GM18909 (cell line): ENCODE measurements at regions not wholly inside any gene's neighbourhood (a gene's known extent, or its start where the extent isn't known, plus 50 kb on each side); places are given as distances from the start of the nearest gene placed in this dataset.
"Not testable (repeated sequence)": the region's sequence is repeated elsewhere in the genome, so short reads cannot be mapped to it uniquely, and the experiment has no call there.

Experiments used
- ATAC-seq: cut with Tn5 transposase; IDR thresholded peaks from one replicate; pipeline ENCODE4 v1.9.1; 2021; ENCODE audit warnings: mild to moderate bottlenecking; ENCODE audit not compliant: unreplicated experiment, poor library complexity

GRCh38 chr1:221234791-221235190 lies 355.5 kb downstream of the HLX start:
- ATAC-seq: no peak

DNA sequence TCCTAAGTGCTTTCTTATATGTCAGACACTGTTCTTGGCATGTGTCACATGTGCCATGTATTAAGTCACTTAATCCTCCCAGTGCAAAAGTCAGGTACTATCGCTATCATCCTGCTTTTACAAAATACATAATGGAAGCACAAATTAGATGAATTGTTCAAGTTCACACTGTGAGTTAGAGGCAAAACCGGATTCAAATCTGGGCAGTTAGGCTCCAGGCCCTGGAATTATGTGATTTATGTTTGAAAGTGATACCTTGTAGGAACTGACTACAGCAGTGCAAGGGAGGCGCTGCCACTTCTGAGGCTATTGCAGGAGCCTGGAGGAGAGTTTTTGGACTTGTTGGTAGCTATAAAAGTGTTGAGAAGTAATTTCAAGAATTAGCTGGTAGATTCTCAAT lies 358.3 kb downstream of the HLX start:
- ATAC-seq: no peak

DNA sequence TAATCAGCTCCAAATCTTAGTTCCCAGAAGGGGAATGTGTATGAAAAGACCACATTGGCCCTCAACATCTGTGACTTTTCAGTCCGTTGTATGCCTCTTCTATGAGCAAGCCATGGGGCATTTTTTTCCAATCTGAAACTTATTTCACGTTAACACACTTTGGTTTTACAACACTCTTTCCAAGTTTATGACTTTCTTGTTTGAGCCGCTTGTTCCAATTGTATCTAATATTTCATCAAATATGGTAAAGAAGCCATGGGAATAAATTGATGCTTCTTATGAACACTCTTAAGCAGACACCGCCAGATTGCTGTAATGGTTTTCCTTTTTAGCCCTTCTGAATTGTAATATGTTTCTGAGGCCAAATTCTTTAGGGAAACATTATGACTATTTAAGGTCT lies 359.9 kb downstream of the HLX start:
- ATAC-seq: no peak

- no peak for ATAC-seq
These were observed 360.5 kb downstream of the HLX start for GRCh38 chr1:221239792-221240191.

GRCh38 chr1:221240690-221241089 lies 361.4 kb downstream of the HLX start:
- no peak for ATAC-seq

DNA sequence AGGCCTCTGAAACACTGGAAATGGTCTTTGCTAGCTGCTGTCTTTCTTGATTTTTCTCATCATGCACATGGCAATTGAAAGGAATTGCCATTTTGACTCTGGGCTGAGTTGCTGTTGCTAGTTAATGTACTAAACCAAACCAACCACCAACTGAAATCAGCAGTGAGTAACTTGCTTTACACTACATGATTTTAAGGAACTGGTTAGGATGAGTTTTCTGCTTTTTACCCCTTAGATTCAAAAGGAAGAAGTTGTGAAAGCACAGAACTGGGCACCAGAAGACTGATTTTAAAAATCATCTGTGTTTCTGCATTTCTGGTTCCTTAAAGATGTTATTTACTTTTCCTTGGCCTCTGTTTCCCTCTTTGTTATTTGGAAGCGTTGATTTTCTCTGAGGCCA lies 361.9 kb downstream of the HLX start:
- no peak for ATAC-seq

DNA sequence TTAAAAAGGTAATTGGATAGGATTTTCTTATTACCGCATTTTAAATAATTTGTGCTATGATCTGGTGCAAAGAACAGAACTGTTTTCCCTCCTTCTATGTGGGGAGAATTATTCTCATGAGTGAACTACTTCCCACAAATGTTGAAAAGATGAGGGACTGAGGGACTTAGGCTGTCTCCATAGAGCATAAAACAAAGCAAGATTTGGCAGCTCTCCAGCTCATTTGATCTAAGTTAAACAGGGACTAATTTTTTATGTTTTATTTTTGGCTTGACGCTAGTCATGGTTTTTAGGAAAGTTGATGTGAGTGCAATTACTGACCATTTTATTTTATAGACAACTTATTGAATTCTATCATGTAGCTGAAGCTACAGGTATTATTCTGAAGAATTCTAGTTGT lies 362.3 kb downstream of the HLX start:
- no peak for ATAC-seq

DNA sequence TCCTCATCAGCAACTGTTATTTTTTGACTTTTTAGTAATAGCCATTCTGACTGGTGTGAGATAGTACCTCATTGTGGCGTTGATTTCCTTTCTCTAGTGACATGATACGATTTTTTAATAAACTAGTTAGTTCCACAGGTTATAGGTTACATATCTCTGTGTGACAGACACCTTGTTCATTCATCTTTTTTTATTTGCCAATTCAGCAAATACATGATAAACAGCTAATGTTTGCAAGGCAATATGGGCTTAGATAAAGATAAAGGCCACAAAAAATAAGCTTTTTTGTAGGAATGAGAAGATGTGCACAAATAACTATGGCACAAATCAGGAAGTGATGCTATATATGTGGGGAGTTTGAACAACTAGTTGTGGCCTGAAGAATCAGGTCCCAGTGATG lies 366.8 kb downstream of the HLX start:
- ATAC-seq: no peak

DNA sequence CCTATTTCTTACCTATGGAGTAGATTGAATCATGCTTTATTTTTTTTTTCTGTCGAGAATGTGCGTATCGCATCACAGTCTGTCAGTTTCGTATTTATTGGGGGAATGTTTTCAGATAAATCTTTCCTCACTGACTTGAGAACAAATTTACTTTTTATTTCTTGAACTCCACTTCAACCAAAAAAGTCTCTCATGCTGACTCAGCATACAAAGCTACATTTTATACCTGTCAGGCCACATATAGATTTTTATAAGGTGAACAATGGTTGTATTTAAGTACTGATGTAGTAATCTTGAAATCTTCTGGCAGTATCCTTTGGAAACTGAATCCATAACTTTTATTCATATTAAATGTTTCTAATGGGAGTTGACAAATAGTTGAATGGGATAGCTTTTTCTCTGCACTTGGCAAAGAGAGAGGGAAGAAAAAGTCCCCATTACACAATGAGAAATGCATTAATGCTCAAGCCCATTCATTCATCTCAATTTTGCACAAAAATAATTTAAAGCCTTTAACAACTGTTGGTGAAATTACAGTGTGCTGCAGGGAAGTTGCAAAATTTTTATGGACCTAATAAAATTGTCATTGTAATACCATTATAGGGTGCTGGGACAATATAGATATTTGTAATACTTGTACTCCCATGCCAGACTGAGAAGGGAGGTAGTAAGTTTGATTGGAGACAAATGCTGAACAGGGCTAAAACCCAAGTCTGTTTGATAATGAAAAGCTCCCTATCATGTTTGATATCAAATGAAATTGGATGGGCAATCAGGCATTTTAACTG lies 367.6 kb downstream of the HLX start:
- ATAC-seq: no peak

DNA sequence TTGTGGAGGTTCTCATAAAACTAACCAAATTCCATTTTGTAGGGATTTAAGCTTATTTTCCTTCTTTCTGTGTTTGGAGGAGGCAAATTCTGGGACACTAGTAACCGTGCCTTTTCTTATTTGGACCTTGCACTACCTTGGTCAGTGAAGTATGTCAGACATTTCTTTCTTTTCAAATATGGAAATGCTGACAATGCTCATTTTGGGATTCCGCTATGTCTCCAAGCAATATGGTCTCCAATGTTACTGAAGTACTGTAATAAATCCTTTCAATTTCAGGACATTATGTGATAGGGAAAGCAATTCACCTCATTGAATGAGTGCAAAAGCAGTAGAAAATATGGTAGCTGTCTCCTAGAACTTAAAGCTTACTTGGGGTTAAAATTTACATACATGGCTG lies 372.3 kb downstream of the HLX start:
- ATAC-seq: no peak

DNA sequence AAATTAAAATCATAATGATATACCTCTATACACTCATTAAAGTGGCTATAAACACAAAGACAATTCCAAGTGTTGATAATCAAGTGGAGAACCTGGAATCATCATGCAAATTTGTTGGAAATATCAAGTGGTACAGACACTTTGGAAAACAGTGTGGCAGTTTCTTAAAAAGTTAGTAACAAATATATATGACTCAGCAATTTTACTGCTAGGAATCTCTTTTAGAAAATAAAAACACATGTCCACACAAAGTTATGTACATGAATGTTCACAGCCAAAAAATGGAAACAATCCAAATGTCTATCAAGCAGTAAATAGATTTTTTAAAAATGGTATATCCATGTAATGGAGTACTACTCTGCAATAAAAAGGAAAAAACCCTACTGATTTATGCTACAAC lies 375.6 kb downstream of the HLX start:
- ATAC-seq: no peak

DNA sequence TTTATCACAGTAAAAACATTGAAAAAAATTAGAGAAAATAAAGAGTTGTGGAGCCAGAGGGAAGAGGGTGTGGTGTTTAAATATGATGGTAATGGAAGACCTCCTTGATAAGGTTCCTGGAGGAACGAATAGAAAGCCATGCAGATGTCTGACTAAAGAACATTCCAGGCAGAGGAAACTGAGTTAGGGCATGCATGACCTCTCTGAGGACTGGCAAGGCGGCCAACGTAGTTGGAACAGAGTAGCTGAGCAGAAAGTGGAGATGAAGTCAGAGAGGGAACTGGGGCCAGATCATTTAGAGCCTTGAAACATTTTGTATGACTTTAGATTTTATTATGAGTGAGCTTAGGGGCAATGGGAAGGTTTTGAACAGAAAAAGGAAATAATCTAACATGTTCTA lies 377.5 kb downstream of the HLX start:
- no peak for ATAC-seq

DNA sequence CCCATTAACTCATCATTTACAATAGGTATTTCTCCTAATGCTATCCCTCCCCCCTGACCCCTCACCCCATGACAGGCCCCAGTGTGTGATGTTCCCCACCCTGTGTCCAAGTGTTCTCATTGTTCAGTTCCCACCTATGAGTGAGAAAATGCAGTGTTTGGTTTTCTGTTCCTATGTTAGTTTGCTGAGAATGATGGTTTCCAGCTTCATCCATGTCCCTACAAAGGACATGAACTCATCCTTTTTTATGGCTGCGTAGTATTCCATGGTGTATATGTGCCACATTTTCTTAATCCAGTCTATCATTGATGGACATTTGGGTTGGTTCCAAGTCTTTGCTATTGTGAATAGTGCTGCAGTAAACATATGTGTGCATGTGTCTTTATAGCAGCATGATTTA lies 378.3 kb downstream of the HLX start:
- ATAC-seq: not testable (repeated sequence)

- not testable (repeated sequence) for ATAC-seq
These were observed 383.4 kb downstream of the HLX start for GRCh38 chr1:221262677-221263076.

GRCh38 chr1:221263831-221264767 lies 384.9 kb downstream of the HLX start:
- peak; percentile 88 for ATAC-seq

GRCh38 chr1:221264848-221265247 lies 385.6 kb downstream of the HLX start:
- no peak for ATAC-seq

DNA sequence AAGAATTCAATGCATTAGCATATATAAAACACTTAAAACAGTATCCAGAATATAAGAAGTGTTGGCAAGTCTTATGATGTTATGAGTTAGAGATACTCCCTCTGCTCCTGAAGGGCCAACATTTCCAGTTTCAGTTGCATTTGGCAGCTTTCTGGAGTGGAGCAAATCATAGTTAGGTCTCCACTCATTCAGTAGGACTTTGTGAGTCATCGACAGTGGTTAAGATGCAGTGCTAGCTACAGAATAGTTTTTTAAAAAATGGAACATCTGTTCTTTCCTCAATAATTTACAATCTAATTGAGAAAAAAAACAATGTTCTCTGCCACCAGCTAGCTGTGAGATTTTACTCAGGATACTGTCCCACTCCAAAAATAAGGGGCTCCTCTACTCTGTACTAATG lies 389.1 kb downstream of the HLX start:
- ATAC-seq: no peak

GRCh38 chr1:221271701-221272100 lies 392.5 kb downstream of the HLX start:
- ATAC-seq: no peak

DNA sequence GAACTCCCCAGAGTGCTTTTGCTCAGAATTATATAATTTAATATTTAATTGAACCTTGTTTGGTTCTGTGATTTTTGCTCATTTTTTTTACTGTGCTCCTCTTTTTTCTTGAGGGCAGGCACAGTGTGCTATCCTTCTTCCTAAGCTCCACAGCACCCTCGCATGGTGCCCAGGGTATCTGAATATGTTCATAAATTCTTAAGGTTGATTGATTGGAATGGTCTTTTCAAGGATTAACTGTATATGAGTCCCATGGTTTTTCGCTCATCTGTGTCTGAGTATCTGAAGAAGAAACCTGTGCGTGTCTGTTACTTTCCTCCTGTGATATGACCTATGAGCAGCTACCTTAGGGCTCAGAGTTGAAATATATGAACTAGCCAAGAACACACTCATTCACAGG lies 393.7 kb downstream of the HLX start:
- no peak for ATAC-seq

DNA sequence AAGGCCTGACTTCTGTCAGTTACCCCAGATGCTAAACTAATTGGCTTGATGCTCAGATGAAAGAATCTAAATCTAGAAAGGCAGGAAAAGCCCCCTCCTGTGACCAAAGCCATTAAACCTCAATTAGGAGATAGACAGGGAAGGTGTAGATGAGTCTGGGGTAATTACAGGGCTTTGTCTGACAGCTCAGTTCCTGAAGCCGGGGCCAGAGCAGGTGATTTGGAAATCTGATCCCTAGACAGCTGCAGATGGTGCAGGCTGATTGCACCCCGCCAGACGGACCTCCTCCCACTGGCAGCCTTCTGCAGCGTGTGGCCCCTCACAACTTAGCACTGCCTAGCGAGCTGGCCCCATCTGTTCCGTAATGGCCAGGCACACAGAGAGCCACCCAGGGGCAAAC lies 395.1 kb downstream of the HLX start:
- ATAC-seq: no peak

GRCh38 chr1:221276896-221277409 lies 397.7 kb downstream of the HLX start:
- no peak for ATAC-seq
